ENCODE measurements at regions not wholly inside any gene's neighbourhood (a gene's known extent, or its start where the extent isn't known, plus 50 kb on each side); places are given as distances from the start of the nearest gene placed in this dataset.
"Not testable (repeated sequence)": the region's sequence is repeated elsewhere in the genome, so short reads cannot be mapped to it uniquely, and the experiment has no call there.

DNA sequence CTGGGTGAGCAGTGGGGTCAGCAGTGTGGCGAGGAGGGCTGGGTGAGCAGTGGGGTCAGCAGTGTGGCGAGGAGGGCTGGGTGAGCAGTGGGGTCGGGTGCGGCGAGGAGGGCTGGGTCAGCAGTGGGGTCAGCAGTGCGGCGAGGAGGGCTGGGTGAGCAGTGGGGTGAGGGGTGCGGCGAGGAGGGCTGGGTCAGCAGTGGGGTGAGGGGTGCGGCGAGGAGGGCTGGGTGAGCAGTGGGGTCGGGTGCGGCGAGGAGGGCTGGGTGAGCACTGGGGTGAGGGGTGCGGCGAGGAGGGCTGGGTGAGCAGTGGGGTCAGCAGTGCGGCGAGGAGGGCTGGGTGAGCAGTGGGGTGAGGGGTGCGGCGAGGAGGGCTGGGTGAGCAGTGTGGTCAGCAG lies 93.2 kb downstream of the METRNL start:
- peaks cover 10% of the 10 kb centered on the region for H3K4me1 ChIP-seq (ENCODE audit: control insufficient read depth, insufficient read depth, low read length)
- DNase-seq (ENCODE audit: low read depth in 4 of 6, low spot score in 6 of 6); H3K36me3 ChIP-seq (ENCODE audit: control insufficient read depth, insufficient read depth, low read length); H3K27ac ChIP-seq (ENCODE audit: low read depth, low read length); H3K4me3 ChIP-seq (ENCODE audit: low read depth, low read length); H3K9me3 ChIP-seq (ENCODE audit: control insufficient read depth, insufficient read depth, low read length); H3K27me3 ChIP-seq (ENCODE audit: control insufficient read depth, insufficient read depth, low read length): not testable (repeated sequence)
- WGBS (ENCODE audit: insufficient coverage): 89% methylated on average over 5 of the region's 20 CpGs

DNA sequence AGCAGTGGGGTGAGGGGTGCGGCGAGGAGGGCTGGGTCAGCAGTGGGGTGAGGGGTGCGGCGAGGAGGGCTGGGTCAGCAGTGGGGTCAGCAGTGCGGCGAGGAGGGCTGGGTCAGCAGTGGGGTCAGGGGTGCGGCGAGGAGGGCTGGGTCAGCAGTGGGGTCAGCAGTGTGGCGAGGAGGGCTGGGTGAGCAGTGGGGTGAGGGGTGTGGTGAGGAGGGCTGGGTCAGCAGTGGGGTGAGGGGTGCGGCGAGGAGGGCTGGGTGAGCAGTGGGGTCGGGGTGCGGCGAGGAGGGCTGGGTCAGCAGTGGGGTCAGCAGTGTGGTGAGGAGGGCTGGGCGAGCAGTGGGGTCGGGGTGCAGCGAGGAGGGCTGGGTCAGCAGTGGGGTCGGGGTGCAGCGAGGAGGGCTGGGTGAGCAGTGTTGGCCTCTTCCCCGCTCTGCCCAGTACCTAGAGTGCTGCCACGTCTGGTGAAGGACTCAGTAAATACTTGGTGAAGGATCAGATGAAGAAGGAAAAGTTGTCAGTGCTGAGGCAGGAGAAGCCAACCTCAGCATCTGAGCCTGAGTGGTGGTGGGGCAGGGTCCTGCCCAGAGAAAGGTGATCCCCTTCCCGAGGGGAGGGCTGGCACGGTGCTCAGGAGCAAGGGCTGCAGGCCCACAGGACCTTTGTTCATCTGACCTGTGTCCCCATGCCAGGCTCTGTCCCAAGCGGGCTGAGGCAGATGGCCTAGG lies 93.9 kb downstream of the METRNL start:
- H3K36me3 ChIP-seq (ENCODE audit: control insufficient read depth, insufficient read depth, low read length); H3K9me3 ChIP-seq (ENCODE audit: control insufficient read depth, insufficient read depth, low read length); DNase-seq (ENCODE audit: low read depth in 4 of 6, low spot score in 6 of 6); H3K27me3 ChIP-seq (ENCODE audit: control insufficient read depth, insufficient read depth, low read length); H3K27ac ChIP-seq (ENCODE audit: low read depth, low read length); H3K4me3 ChIP-seq (ENCODE audit: low read depth, low read length): not testable (repeated sequence)
- H3K4me1 ChIP-seq (ENCODE audit: control insufficient read depth, insufficient read depth, low read length): peaks cover 14% of the 10 kb centered on the region
- WGBS (ENCODE audit: insufficient coverage): 88% methylated on average over 20 of the region's 24 CpGs

DNA sequence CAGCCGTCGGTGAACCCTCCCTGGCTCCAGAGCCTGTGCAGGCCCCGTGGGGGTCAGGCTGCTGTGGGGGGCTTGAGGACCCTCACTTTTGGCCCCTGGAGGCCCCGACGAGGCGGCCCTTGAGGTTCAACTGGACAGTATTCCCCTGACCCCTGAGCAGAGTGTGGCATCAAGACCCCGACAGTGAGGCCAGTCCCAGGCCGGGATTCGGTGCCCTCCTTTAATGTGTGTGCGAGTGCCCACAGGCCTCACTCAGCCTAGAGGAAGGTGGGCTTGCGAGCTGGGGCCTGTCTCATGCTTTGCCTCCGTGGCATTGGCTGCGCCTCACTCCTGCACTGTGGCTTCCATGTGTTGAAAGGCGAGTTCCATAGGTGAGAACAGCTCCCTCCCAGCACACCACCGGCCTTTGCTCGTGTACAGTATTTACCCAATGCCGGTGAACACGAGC lies 94.5 kb downstream of the METRNL start:
- 90% methylated on average over 18 of the region's 18 CpGs for WGBS (ENCODE audit: insufficient coverage)
- Histone ChIP-seq H3K36me3 (ENCODE audit: control insufficient read depth, insufficient read depth, low read length) (peaks cover 3% of the 10 kb centered on the region), H3K9me3 (ENCODE audit: control insufficient read depth, insufficient read depth, low read length) (no peaks in the 10 kb centered on the region), H3K4me1 (ENCODE audit: control insufficient read depth, insufficient read depth, low read length) (peaks cover 20% of the 10 kb centered on the region), H3K27ac (ENCODE audit: low read depth, low read length) (no peak overlapping the region), H3K27me3 (ENCODE audit: control insufficient read depth, insufficient read depth, low read length) (no peaks in the 10 kb centered on the region), H3K4me3 (ENCODE audit: low read depth, low read length) (no peak overlapping the region)
- DNase-seq (ENCODE audit: low read depth in 4 of 6, low spot score in 6 of 6): no peak

DNA sequence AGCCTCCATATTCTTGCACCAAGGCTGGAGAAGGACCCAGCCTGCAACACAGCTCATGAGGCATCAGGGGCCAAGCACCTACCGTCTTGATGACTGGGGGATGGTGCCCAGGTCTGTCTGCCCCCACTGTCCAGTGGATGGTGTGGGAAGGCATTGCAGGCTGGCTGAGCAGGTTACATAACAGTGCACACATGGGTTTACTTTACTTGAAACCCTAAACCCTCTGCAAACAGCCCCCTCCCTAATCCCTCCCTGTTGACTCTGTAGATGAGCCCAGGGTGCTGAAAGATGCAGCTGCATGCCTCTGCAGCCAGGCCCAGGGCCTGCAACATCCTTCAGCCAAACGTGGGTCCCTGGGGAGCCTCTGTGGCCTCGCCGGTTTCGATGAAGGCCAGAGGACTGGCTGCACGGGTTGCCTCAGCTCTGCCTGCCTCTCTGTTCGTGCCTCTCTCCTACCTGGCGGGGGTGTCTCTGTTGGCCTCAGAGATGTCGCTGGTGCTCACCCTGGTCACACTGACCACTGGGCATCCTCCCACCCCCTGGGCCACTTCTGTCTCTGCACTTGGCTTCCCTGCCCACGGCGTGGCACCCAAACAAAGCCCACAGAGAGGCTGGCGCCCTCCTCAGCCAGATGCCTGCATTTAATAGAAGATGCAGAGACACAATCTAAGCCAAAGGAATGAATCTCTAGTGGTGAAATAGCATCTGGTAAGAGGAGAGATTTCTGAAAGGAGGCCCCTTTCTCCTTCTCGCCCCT lies 95.1 kb downstream of the METRNL start:
- Histone ChIP-seq H3K4me3 (ENCODE audit: low read depth, low read length) (no peak overlapping the region), H3K36me3 (ENCODE audit: control insufficient read depth, insufficient read depth, low read length) (peaks cover 3% of the 10 kb centered on the region), H3K4me1 (ENCODE audit: control insufficient read depth, insufficient read depth, low read length) (peaks cover 26% of the 10 kb centered on the region), H3K27ac (ENCODE audit: low read depth, low read length) (no peak overlapping the region), H3K9me3 (ENCODE audit: control insufficient read depth, insufficient read depth, low read length) (no peaks in the 10 kb centered on the region), H3K27me3 (ENCODE audit: control insufficient read depth, insufficient read depth, low read length) (no peaks in the 10 kb centered on the region)
- 70% methylated on average over 10 of the region's 13 CpGs for WGBS (ENCODE audit: insufficient coverage)
- peak in 1 of 6 donors; percentile 59 for DNase-seq (ENCODE audit: low read depth in 4 of 6, low spot score in 6 of 6)

DNA sequence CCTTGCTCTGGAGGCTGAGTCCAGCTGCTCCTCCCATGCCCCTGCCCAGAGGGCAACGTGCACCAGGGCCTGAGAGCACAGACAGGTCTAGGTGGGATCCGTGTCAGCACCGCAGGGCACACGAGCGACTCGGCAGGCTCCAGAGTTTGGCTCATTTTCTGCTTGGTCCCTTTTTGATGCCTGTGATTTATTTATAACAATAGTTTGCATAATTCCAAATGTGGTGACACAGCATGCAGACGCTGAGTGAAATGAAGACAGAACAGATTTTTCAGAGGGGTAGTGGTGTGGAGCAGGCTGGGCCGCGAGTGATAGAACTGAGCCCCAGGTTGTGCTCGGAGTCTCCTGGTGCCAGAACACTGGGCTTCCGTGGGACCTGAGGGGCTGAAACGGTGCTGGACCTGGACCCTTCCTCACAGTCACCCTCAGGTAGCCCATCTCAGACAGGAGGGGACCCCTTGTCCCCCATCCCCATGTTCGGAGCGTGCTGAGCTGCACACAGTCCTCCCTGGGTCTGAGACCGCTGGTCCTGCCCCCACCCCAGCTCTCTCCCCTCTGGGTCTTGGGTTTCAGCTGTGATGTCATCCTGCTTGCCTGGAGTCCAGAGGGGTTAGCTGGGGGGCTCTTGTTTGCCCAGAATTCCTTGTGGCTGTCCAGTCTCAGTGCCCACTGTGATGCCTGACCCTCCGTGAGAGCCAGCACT lies 95.9 kb downstream of the METRNL start:
- 80% methylated on average over 15 of the region's 16 CpGs for whole genome bisulfite sequencing (ENCODE audit: insufficient coverage)
- Histone ChIP-seq H3K36me3 (ENCODE audit: control insufficient read depth, insufficient read depth, low read length) (peaks cover 3% of the 10 kb centered on the region), H3K4me1 (ENCODE audit: control insufficient read depth, insufficient read depth, low read length) (peaks cover 30% of the 10 kb centered on the region), H3K4me3 (ENCODE audit: low read depth, low read length) (no peak overlapping the region), H3K9me3 (ENCODE audit: control insufficient read depth, insufficient read depth, low read length) (no peaks in the 10 kb centered on the region), H3K27me3 (ENCODE audit: control insufficient read depth, insufficient read depth, low read length) (no peaks in the 10 kb centered on the region), H3K27ac (ENCODE audit: low read depth, low read length) (peak overlapping the region; percentile 25)
- no peak for DNase-seq (ENCODE audit: low read depth in 4 of 6, low spot score in 6 of 6)

DNA sequence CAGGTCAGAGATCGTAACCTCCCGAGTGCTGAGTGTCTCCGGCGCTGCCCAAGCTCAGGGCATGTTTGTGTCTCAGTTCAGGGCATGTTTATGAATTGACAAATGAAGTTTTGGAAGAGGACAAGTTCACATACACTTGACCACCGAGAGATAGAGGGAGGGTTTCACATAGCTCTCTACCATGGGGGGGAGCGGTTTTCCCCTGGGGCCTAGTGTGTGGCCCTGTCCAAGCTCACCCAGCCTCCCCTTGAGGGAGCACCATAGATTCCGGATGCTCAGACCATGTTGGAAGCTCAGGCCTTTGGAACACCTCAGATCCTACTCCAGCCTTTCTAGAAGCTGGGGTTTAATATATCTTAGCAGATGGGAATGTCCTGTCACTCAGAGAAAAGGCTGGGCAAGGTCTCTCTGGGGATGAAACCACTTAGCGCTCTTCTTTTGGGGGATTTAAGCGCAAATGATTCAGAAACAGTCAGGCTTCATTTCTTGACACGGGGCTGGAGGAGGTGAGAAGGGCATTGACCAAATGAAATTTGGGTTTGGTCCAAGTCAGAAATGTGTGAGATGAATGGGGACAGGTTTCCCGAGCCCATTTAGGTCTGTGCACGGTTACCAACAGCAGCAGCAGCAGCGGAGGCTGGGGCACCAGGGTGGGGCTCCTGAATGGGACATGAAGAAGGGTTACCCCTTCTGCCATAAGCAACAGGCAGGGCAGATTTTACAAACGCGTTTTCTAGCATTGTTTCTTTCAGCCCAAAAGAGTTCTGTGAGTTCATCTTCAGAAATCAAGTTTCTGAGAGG lies 96.6 kb downstream of the METRNL start:
- Histone ChIP-seq H3K4me1 (ENCODE audit: control insufficient read depth, insufficient read depth, low read length) (peaks cover 30% of the 10 kb centered on the region), H3K27ac (ENCODE audit: low read depth, low read length) (no peak overlapping the region), H3K9me3 (ENCODE audit: control insufficient read depth, insufficient read depth, low read length) (no peaks in the 10 kb centered on the region), H3K27me3 (ENCODE audit: control insufficient read depth, insufficient read depth, low read length) (no peaks in the 10 kb centered on the region), H3K4me3 (ENCODE audit: low read depth, low read length) (no peak overlapping the region), H3K36me3 (ENCODE audit: control insufficient read depth, insufficient read depth, low read length) (peaks cover 3% of the 10 kb centered on the region)
- DNase-seq (ENCODE audit: low read depth in 4 of 6, low spot score in 6 of 6): no peak
- 87% methylated on average over 14 of the region's 15 CpGs for WGBS (ENCODE audit: insufficient coverage)

DNA sequence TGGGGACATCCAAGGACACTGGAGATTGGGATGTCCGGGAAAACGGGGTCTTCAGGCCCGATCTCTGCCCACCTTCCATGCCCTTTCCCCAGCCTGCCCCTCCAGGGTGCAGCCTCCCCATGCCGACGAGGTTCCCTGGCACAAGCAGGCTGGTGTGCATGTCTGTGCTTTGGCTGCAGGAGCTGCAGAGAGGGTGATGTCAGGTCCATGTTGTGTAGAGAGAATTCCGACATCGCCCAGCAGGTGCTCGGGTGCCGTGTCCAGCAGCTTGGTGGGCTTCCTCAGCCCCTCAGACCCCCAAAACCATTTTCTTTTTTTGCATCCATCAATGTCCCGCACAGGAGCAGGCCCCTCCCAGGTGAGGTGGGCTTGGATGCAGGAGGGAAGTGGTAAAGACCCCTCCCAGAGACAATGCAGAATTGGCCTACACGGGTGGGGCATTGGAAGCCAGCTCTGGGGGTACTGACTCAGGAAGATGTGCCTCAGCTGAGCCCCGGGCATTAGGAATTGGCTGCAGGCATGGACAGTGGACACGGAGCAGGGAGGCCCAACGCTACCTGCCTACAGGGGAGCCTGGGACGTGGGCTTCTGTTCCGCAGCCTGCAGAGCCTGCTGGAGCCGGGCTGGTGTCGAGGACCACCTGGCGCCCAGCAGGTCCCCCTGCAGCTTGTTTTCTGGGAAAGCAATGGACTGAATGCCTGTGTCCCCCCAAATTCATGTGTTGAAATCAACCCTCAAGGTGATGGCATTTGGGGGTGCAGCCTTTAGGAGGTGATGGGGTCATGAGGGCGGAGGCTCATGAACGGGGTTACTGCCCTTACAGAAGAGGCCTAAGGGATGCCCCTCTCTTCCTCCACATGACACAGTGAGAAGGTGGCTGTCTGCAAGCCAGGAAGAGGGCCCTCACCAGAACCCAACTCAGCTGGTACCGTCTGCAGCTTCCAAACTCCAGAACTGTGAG lies 97.5 kb downstream of the METRNL start:
- peaks cover 3% of the 10 kb centered on the region for H3K36me3 ChIP-seq (ENCODE audit: control insufficient read depth, insufficient read depth, low read length)

DNA sequence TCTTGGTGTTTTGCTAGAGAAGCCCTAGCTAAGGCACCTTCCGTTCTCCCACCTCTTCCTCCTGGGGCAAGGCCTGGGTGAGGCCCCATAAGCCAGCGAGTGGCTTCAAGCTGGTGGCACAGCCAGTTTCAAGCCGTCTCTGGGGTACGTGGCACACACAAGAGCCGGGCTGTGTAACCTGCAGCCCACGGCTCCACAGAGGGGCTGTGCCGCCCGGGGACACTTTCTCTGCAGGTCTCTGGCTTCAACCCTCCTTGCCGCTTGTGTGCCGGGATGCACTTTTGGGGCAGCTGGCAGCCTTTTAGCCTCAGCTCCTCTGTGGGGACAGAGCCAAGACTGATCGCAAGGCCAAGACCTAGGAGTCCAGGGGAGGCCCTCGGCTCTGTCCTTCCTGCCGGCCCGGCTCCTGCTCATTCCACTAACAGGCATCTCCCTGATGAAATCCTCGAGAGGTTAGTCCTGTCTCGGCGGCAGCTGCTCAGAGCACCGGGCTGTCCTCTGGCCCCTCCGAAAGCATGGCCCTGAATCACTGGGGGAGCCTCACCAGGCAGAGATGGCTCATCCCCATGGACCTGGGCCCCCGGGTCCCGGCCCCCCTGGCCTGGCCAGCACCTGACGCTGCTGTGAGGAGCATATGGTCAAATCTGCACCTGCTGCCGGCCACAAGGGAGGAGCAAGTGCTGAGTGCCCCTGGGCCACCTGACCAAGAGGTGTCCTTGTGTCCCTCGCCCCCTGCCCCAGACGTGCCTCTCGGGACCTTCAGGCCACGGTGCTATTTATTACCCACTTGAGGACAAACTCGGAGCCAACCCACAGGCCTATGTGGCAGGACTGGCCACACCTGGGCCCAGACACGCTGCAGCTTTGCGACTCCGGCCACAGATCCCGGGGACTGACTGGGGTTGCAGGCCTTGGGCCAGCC lies 98.5 kb downstream of the METRNL start:
- Histone ChIP-seq H3K4me1 (ENCODE audit: control insufficient read depth, insufficient read depth, low read length) (peaks cover 33% of the 10 kb centered on the region), H3K27me3 (ENCODE audit: control insufficient read depth, insufficient read depth, low read length) (no peaks in the 10 kb centered on the region), H3K4me3 (ENCODE audit: low read depth, low read length) (no peak overlapping the region), H3K9me3 (ENCODE audit: control insufficient read depth, insufficient read depth, low read length) (no peaks in the 10 kb centered on the region), H3K36me3 (ENCODE audit: control insufficient read depth, insufficient read depth, low read length) (peaks cover 3% of the 10 kb centered on the region), H3K27ac (ENCODE audit: low read depth, low read length) (no peak overlapping the region)
- DNase-seq (ENCODE audit: low read depth in 4 of 6, low spot score in 6 of 6): no peak
- WGBS (ENCODE audit: insufficient coverage): 86% methylated on average over 32 of the region's 32 CpGs

More for the DNA sequence above, 97.5 kb downstream of the METRNL start:
- Histone ChIP-seq H3K27ac (ENCODE audit: low read depth, low read length) (no peak overlapping the region), H3K4me1 (ENCODE audit: control insufficient read depth, insufficient read depth, low read length) (peaks cover 30% of the 10 kb centered on the region), H3K4me3 (ENCODE audit: low read depth, low read length) (no peak overlapping the region), H3K9me3 (ENCODE audit: control insufficient read depth, insufficient read depth, low read length) (no peaks in the 10 kb centered on the region), H3K27me3 (ENCODE audit: control insufficient read depth, insufficient read depth, low read length) (no peaks in the 10 kb centered on the region)
- WGBS (ENCODE audit: insufficient coverage): 92% methylated on average over 12 of the region's 22 CpGs
- no peak for DNase-seq (ENCODE audit: low read depth in 4 of 6, low spot score in 6 of 6)

All from spinal cord (tissue), 9 donors.